HepG2 (cell line): ENCODE measurements at regions not wholly inside any gene's neighbourhood (a gene's known extent, or its start where the extent isn't known, plus 50 kb on each side); places are given as distances from the start of the nearest gene placed in this dataset.

Source experiments
- ARID5B ChIP-seq: IDR thresholded peaks from 2 replicates; pipeline ENCODE4 v1.4.0; 2020; ENCODE audit warnings: mild to moderate bottlenecking, missing genetic modification reagents
- E2F2 ChIP-seq: sonication (generic); formaldehyde crosslinking; IDR thresholded peaks from 2 replicates; pipeline ENCODE4 v1.4.0; 2020; ENCODE audit warnings: missing genetic modification reagents, borderline replicate concordance
- ELF3 ChIP-seq: IDR thresholded peaks from 2 replicates; pipeline ENCODE4 v1.6.1; 2016; ENCODE audit warnings: missing genetic modification reagents, missing compliant biosample characterization
- FOXK1 ChIP-seq: sonication (generic); formaldehyde crosslinking; IDR thresholded peaks from 2 replicates; pipeline ENCODE4 v1.4.0; 2020; ENCODE audit warnings: low read depth, missing genetic modification reagents, borderline replicate concordance
- FOXM1 ChIP-seq: sonication (generic); formaldehyde crosslinking; IDR thresholded peaks from 2 replicates; pipeline ENCODE4 v1.5.0; 2020; ENCODE audit warnings: missing genetic modification reagents
- ISL2 ChIP-seq: sonication (generic); formaldehyde crosslinking; IDR thresholded peaks from 2 replicates; pipeline ENCODE4 v1.5.0; 2020; ENCODE audit warnings: missing genetic modification reagents
- PREB ChIP-seq: sonication (generic); formaldehyde crosslinking; IDR thresholded peaks from 2 replicates; pipeline ENCODE4 v1.4.0; 2020; ENCODE audit warnings: missing genetic modification reagents
- TCF7L2 ChIP-seq: IDR thresholded peaks from 2 replicates; pipeline ENCODE4 v1.6.1; 2011; ENCODE audit warnings: mild to moderate bottlenecking, low read depth, low read length, moderate library complexity
- THAP11 ChIP-seq: IDR thresholded peaks from 2 replicates; pipeline ENCODE4 v1.6.1; 2016; ENCODE audit warnings: missing biosample characterization, missing genetic modification reagents
- ZBTB49 ChIP-seq: sonication (generic); formaldehyde crosslinking; IDR thresholded peaks from 2 replicates; pipeline ENCODE4 v1.4.0; 2020; ENCODE audit warnings: missing genetic modification reagents, borderline replicate concordance
- ZBTB7A ChIP-seq: sonication (generic); formaldehyde crosslinking; IDR thresholded peaks from 2 replicates; pipeline ENCODE4 v1.8.0; 2022; ENCODE audit warnings: mild to moderate bottlenecking, missing genetic modification reagents
- ZNF253 ChIP-seq: sonication (generic); formaldehyde crosslinking; IDR thresholded peaks from 2 replicates; pipeline ENCODE4 v1.8.0; 2022; ENCODE audit warnings: mild to moderate bottlenecking, missing genetic modification reagents, borderline replicate concordance
- ZNF274 ChIP-seq: sonication (generic); formaldehyde crosslinking; IDR thresholded peaks from 2 replicates; pipeline ENCODE4 v1.5.1; 2020; ENCODE audit warnings: mild to moderate bottlenecking, missing genetic modification reagents
- ZNF350 ChIP-seq: sonication (generic); formaldehyde crosslinking; IDR thresholded peaks from 2 replicates; pipeline ENCODE4 v1.4.0; 2020; ENCODE audit warnings: mild to moderate bottlenecking, low read depth, missing genetic modification reagents, borderline replicate concordance
- ZNF530 ChIP-seq: sonication (generic); formaldehyde crosslinking; IDR thresholded peaks from 2 replicates; pipeline ENCODE4 v1.5.0; 2020; ENCODE audit warnings: low read depth, mild to moderate bottlenecking, missing genetic modification reagents
- ZNF780A ChIP-seq: sonication (generic); formaldehyde crosslinking; IDR thresholded peaks from 2 replicates; pipeline ENCODE4 v1.8.0; 2022; ENCODE audit warnings: mild to moderate bottlenecking, missing genetic modification reagents, moderate library complexity
- TF ChIP-seq, protein P1 (sequence below): sonication (generic); formaldehyde crosslinking; conservative IDR thresholded peaks from 2 replicates; pipeline ENCODE4 v1.5.0; 2020; ENCODE audit warnings: missing genetic modification reagents
- TF ChIP-seq, protein P2 (sequence below): sonication (generic); formaldehyde crosslinking; IDR thresholded peaks from 2 replicates; pipeline ENCODE4 v1.4.0; 2020; ENCODE audit warnings: mild to moderate bottlenecking, missing genetic modification reagents

DNA sequence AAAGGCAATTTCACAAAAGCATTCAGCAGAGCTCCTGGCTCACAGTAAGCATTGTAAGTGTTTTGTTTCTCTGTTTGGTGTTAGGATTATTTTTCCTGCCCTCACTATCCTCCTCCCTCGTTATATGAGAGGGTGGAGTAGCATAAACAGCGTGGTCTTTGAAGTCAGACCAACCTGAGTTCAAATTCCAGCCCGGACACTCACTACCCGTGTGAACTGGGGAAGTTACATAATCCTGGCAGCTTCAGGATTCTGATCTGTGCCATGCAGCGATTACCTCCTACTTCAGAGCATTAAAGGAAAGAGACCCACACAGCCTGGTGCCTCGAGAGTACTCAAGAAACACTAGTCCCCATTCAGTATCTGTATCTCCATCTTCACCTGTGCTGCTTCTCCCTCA is 386.5 kb downstream of the INHBA start (continued):
- TF ChIP-seq PREB (CRISPR knock-in tag) (no peak), ZNF274 (no peak), ZBTB7A (CRISPR knock-in tag) (no peak), FOXK1 (peak; percentile 86; the same call in 1 of the 2 replicates), ZBTB49 (CRISPR knock-in tag) (no peak), FOXM1 (CRISPR knock-in tag) (no peak), TCF7L2 (peak; percentile 63; the same call in 1 of the 2 replicates), ZNF530 (no peak), ZNF253 (CRISPR knock-in tag) (no peak), E2F2 (CRISPR knock-in tag) (no peak), ISL2 (peak; percentile 58; the same call in 1 of the 2 replicates), ARID5B (CRISPR knock-in tag) (peak; percentile 97), THAP11 (peak; percentile 64), ZNF780A (CRISPR knock-in tag) (no peak), ELF3 (CRISPR knock-in tag) (peak; percentile 66), ZNF350 (CRISPR knock-in tag) (0 out of 2 replicates have a peak, but pooled peaks have one; percentile 33)
- TF ChIP-seq, protein P1, sequence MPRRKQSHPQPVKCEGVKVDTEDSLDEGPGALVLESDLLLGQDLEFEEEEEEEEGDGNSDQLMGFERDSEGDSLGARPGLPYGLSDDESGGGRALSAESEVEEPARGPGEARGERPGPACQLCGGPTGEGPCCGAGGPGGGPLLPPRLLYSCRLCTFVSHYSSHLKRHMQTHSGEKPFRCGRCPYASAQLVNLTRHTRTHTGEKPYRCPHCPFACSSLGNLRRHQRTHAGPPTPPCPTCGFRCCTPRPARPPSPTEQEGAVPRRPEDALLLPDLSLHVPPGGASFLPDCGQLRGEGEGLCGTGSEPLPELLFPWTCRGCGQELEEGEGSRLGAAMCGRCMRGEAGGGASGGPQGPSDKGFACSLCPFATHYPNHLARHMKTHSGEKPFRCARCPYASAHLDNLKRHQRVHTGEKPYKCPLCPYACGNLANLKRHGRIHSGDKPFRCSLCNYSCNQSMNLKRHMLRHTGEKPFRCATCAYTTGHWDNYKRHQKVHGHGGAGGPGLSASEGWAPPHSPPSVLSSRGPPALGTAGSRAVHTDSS (CRISPR knock-in tag): no peak
- TF ChIP-seq, protein P2, sequence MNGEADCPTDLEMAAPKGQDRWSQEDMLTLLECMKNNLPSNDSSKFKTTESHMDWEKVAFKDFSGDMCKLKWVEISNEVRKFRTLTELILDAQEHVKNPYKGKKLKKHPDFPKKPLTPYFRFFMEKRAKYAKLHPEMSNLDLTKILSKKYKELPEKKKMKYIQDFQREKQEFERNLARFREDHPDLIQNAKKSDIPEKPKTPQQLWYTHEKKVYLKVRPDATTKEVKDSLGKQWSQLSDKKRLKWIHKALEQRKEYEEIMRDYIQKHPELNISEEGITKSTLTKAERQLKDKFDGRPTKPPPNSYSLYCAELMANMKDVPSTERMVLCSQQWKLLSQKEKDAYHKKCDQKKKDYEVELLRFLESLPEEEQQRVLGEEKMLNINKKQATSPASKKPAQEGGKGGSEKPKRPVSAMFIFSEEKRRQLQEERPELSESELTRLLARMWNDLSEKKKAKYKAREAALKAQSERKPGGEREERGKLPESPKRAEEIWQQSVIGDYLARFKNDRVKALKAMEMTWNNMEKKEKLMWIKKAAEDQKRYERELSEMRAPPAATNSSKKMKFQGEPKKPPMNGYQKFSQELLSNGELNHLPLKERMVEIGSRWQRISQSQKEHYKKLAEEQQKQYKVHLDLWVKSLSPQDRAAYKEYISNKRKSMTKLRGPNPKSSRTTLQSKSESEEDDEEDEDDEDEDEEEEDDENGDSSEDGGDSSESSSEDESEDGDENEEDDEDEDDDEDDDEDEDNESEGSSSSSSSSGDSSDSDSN (CRISPR knock-in tag): 0 out of 2 replicates have a peak, but pooled peaks have one; percentile 15
